ENCODE measurements at regions not wholly inside any gene's neighbourhood (a gene's known extent, or its start where the extent isn't known, plus 50 kb on each side); places are given as distances from the start of the nearest gene placed in this dataset.

DNA sequence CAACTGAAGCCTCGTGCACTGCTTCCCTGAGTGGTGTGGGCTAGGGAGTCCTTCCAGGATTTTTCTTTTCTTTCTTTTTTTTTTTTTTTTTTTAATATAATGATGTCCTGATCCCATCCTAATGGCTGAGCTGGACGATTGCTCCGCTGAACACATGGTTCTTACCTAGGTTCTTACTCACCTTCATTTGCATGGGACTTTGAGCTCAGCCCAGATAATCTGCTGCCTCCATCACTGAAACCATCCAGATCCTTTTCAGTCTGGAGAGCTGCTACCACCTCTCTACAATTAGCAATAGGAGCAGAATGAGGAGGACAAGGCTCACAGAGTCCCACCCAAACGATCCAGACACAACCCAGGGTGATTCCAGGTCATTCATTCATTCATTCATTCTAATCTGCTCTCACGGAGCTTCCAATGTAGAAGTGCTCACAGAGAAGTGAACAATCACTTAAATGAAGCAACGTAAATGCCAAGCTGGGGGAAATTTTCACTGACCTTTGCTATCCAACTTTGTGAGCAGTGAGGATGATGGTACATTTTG, 246.3 kb upstream of the RREB1 start:
- no peak for TF ChIP-seq FOXM1 (IDR thresholded peaks at IDR 0.05; ENCODE audit: borderline replicate concordance)
- no peak for TF ChIP-seq ARNT (IDR thresholded peaks at IDR 0.05)
- TF ChIP-seq CTBP1 (IDR thresholded peaks at IDR 0.05; ENCODE audit: borderline replicate concordance), result no peak
- no peak for TF ChIP-seq SP1 (IDR thresholded peaks at IDR 0.05)
- no peak for TF ChIP-seq TARDBP (IDR thresholded peaks at IDR 0.05)
- no peak for TF ChIP-seq FOXA1 (IDR thresholded peaks at IDR 0.05)
- no peak for TF ChIP-seq L3MBTL2 (conservative IDR thresholded peaks at IDR 0.05)
- no peak for TF ChIP-seq NFRKB (IDR thresholded peaks at IDR 0.05)

All from HEK293T (cell line).